Activated T-helper 2 cell treated with anti-CD3 and anti-CD28 coated beads, Interferon-gamma antibody, Interleukin-2, Interleukin-4, amounts not matched to agents 10 μg/mL and 5 μg/mL and 100 μg/mL, durations not matched to agents 14 hours and 24 hours and 36 hours (primary cell): ENCODE measurements at regions not wholly inside any gene's neighbourhood (a gene's known extent, or its start where the extent isn't known, plus 50 kb on each side); places are given as distances from the start of the nearest gene placed in this dataset.

Experiments
- DNase-seq: peaks from one replicate; pipeline ENCODE4 v3.0.0; 2021; ENCODE audit warnings: low spot score
- H3K27ac Mint-ChIP-seq: one replicate; pipeline ENCODE4 v1.8.0; 2021; ENCODE audit warnings: mixed read lengths
- H3K27me3 Mint-ChIP-seq: one replicate; pipeline ENCODE4 v1.8.0; 2021; ENCODE audit warnings: low read depth, mixed read lengths
- H3K36me3 Mint-ChIP-seq: one replicate; pipeline ENCODE4 v1.8.0; 2021; ENCODE audit warnings: low read depth, mixed read lengths
- H3K4me1 Mint-ChIP-seq: one replicate; pipeline ENCODE4 v1.8.0; 2021; ENCODE audit warnings: low read depth, mixed read lengths
- H3K4me3 Mint-ChIP-seq: one replicate; pipeline ENCODE4 v1.8.0; 2021; ENCODE audit warnings: low read depth, mild to moderate bottlenecking, moderate library complexity, mixed read lengths
- H3K9me3 Mint-ChIP-seq: one replicate; pipeline ENCODE4 v1.8.0; 2021; ENCODE audit warnings: mixed read lengths
- intact Hi-C: fragments of 100-400 bp; cut with micrococcal nuclease; formaldehyde crosslinking; loops from one replicate; pipeline ENCODE4 v1.15.1; 2023

GRCh38 chr5:119991625-119992024, 362.3 kb downstream of the FAM170A start:
- intact Hi-C loops, result no loop called here
- no peaks in the 10 kb centered on the region for H3K4me1 Mint-ChIP-seq

GRCh38 chr5:119996128-119996527, 366.8 kb downstream of the FAM170A start:
- DNase-seq, result no peak
- Mint-ChIP-seq H3K36me3 (no peaks in the 10 kb centered on the region), H3K4me1 (no peaks in the 10 kb centered on the region), H3K9me3 (no peaks in the 10 kb centered on the region), H3K27me3 (no peaks in the 10 kb centered on the region), H3K4me3 (no peak overlapping the region), H3K27ac (no peak overlapping the region)
- intact Hi-C loops, result no loop called here

More at GRCh38 chr5:119991625-119992024, 362.3 kb downstream of the FAM170A start:
- H3K27me3 Mint-ChIP-seq, result no peaks in the 10 kb centered on the region
- no peak overlapping the region for H3K27ac Mint-ChIP-seq
- DNase-seq, result no peak
- peaks cover 22% of the 10 kb centered on the region for H3K9me3 Mint-ChIP-seq
- no peaks in the 10 kb centered on the region for H3K36me3 Mint-ChIP-seq
- no peak overlapping the region for H3K4me3 Mint-ChIP-seq

GRCh38 chr5:120007598-120007997, 378.2 kb downstream of the FAM170A start:
- no peaks in the 10 kb centered on the region for H3K36me3 Mint-ChIP-seq
- H3K4me3 Mint-ChIP-seq, result no peak overlapping the region
- DNase-seq, result no peak
- no peaks in the 10 kb centered on the region for H3K4me1 Mint-ChIP-seq
- no peaks in the 10 kb centered on the region for H3K9me3 Mint-ChIP-seq
- intact Hi-C loops, result no loop called here
- H3K27me3 Mint-ChIP-seq, result no peaks in the 10 kb centered on the region
- no peak overlapping the region for H3K27ac Mint-ChIP-seq

- H3K9me3 Mint-ChIP-seq, result no peaks in the 10 kb centered on the region
These were observed 383.1 kb downstream of the FAM170A start for GRCh38 chr5:120012431-120012830.

GRCh38 chr5:120014535-120014934, 385.2 kb downstream of the FAM170A start:
- H3K4me3 Mint-ChIP-seq, result no peak overlapping the region
- H3K36me3 Mint-ChIP-seq, result no peaks in the 10 kb centered on the region
- H3K4me1 Mint-ChIP-seq, result no peaks in the 10 kb centered on the region
- no peak for DNase-seq
- intact Hi-C loops, result no loop called here
- no peaks in the 10 kb centered on the region for H3K27me3 Mint-ChIP-seq
- no peaks in the 10 kb centered on the region for H3K9me3 Mint-ChIP-seq
- H3K27ac Mint-ChIP-seq, result no peak overlapping the region

More at GRCh38 chr5:120012431-120012830, 383.1 kb downstream of the FAM170A start:
- H3K4me1 Mint-ChIP-seq, result no peaks in the 10 kb centered on the region
- H3K27me3 Mint-ChIP-seq, result no peaks in the 10 kb centered on the region
- H3K4me3 Mint-ChIP-seq, result no peak overlapping the region
- no peaks in the 10 kb centered on the region for H3K36me3 Mint-ChIP-seq
- intact Hi-C loops, result no loop called here
- no peak for DNase-seq
- H3K27ac Mint-ChIP-seq, result no peak overlapping the region

GRCh38 chr5:120016717-120017382, 387.5 kb downstream of the FAM170A start:
- no peak for DNase-seq
- H3K27me3 Mint-ChIP-seq, result no peaks in the 10 kb centered on the region
- no peak overlapping the region for H3K4me3 Mint-ChIP-seq
- H3K27ac Mint-ChIP-seq, result no peak overlapping the region
- intact Hi-C loops, result no loop called here
- no peaks in the 10 kb centered on the region for H3K9me3 Mint-ChIP-seq
- H3K4me1 Mint-ChIP-seq, result no peaks in the 10 kb centered on the region
- H3K36me3 Mint-ChIP-seq, result no peaks in the 10 kb centered on the region

- Mint-ChIP-seq H3K4me1 (no peaks in the 10 kb centered on the region), H3K27ac (no peak overlapping the region), H3K36me3 (no peaks in the 10 kb centered on the region), H3K27me3 (no peaks in the 10 kb centered on the region), H3K4me3 (no peak overlapping the region), H3K9me3 (no peaks in the 10 kb centered on the region)
- no peak for DNase-seq
- intact Hi-C loops, result no loop called here
These were observed 388.2 kb downstream of the FAM170A start for GRCh38 chr5:120017513-120017912.

GRCh38 chr5:120035181-120035580, 405.8 kb downstream of the FAM170A start:
- H3K4me1 Mint-ChIP-seq, result no peaks in the 10 kb centered on the region
- intact Hi-C loops, result no loop called here
- H3K4me3 Mint-ChIP-seq, result no peak overlapping the region
- no peak for DNase-seq
- H3K27ac Mint-ChIP-seq, result no peak overlapping the region
- no peaks in the 10 kb centered on the region for H3K9me3 Mint-ChIP-seq
- no peaks in the 10 kb centered on the region for H3K27me3 Mint-ChIP-seq
- no peaks in the 10 kb centered on the region for H3K36me3 Mint-ChIP-seq

- Mint-ChIP-seq H3K27ac (no peak overlapping the region), H3K27me3 (no peaks in the 10 kb centered on the region), H3K4me3 (no peak overlapping the region), H3K9me3 (no peaks in the 10 kb centered on the region), H3K4me1 (no peaks in the 10 kb centered on the region), H3K36me3 (no peaks in the 10 kb centered on the region)
- intact Hi-C loops, result no loop called here
- DNase-seq, result no peak
These were observed 406.6 kb downstream of the FAM170A start for GRCh38 chr5:120035815-120036577.

- Mint-ChIP-seq H3K27me3 (no peaks in the 10 kb centered on the region), H3K36me3 (no peaks in the 10 kb centered on the region), H3K4me1 (no peaks in the 10 kb centered on the region), H3K27ac (no peak overlapping the region), H3K9me3 (no peaks in the 10 kb centered on the region), H3K4me3 (no peak overlapping the region)
- intact Hi-C loops, result no loop called here
- DNase-seq, result no peak
These were observed 408.1 kb downstream of the FAM170A start for GRCh38 chr5:120037451-120037850.

GRCh38 chr5:120039111-120039510, 409.8 kb downstream of the FAM170A start:
- Mint-ChIP-seq H3K27me3 (no peaks in the 10 kb centered on the region), H3K9me3 (no peaks in the 10 kb centered on the region), H3K36me3 (no peaks in the 10 kb centered on the region), H3K4me1 (no peaks in the 10 kb centered on the region), H3K4me3 (no peak overlapping the region), H3K27ac (no peak overlapping the region)
- DNase-seq, result no peak
- intact Hi-C loops, result no loop called here

GRCh38 chr5:120043431-120043830, 414.1 kb downstream of the FAM170A start:
- Mint-ChIP-seq H3K4me3 (no peak overlapping the region), H3K27me3 (no peaks in the 10 kb centered on the region), H3K27ac (no peak overlapping the region), H3K9me3 (no peaks in the 10 kb centered on the region), H3K36me3 (no peaks in the 10 kb centered on the region), H3K4me1 (no peaks in the 10 kb centered on the region)
- no peak for DNase-seq
- intact Hi-C loops, result no loop called here
